Mucosa of descending colon (tissue), 3 donors: ENCODE measurements at regions not wholly inside any gene's neighbourhood (a gene's known extent, or its start where the extent isn't known, plus 50 kb on each side); places are given as distances from the start of the nearest gene placed in this dataset.

Experiments used
- ATAC-seq: fragments of 200-7000 bp; cut with Tn5 transposase; one replicate; pipeline ENCODE4 v1.9.1; 2020; ENCODE audit warnings: mild to moderate bottlenecking, moderate library complexity
- DNase-seq, 3 donors: peaks; one replicate each; pipeline ENCODE4 v3.0.0-alpha.2; 2020
- H3K36me3 ChIP-seq: fragments of 200-600 bp; one replicate; pipeline ENCODE4 v1.8.0; 2021; ENCODE audit warnings: low read depth, mild to moderate bottlenecking
- H3K4me1 ChIP-seq: fragments of 200-600 bp; one replicate; pipeline ENCODE4 v1.8.0; 2021; ENCODE audit warnings: low read depth, mild to moderate bottlenecking
- H3K4me3 ChIP-seq: fragments of 200-600 bp; one replicate; pipeline ENCODE4 v1.8.0; 2021; ENCODE audit warnings: mild to moderate bottlenecking
- H3K9me3 ChIP-seq: fragments of 200-600 bp; one replicate; pipeline ENCODE4 v1.8.0; 2021; ENCODE audit warnings: mild to moderate bottlenecking
- intact Hi-C, 2 donors: fragments of 100-400 bp; cut with DNase I in 1 of 2; cut with micrococcal nuclease in 1 of 2; formaldehyde crosslinking; loops; one replicate each; pipeline versions ENCODE4 v1.11.0 to v1.11.1; 2022; cut with DNase I, micrococcal nuclease
- TF ChIP-seq, protein P1 (sequence below): fragments of 200-600 bp; IDR thresholded peaks from one replicate; pipeline ENCODE4 v1.8.0; 2022; ENCODE audit warnings: antibody characterized with exemption, mild to moderate bottlenecking
- donor health status: DM: no; HTN: no; CAD: no; lungs with moderate emphysema.
- donor health status: DM: no; HTN: no; CAD: no.
- donor health status: DM: no; HTN: yes; CAD: no.

DNA sequence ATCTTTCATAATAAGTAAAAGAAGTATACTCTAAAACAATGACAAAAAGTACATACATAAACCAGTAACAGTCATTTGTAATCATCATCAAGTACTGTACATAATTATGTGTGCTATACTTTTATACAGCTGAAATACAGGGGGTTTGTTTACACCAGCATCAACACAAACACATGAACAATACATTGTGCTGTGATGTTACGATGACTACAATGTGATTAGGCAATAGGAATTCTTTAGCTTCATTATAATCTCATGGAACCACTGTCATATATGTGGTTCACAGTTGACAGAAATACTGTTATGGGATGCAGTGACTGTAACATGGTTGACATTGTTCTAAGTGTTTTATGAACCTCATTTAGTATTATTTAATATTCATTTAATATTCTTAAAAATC lies 914.4 kb upstream of the TENM4 start:
- no peaks in the 10 kb centered on the region for H3K9me3 ChIP-seq
- H3K4me3 ChIP-seq: no peak overlapping the region
- intact Hi-C loops: no loop called here
- no peaks in the 10 kb centered on the region for H3K4me1 ChIP-seq
- H3K36me3 ChIP-seq: no peaks in the 10 kb centered on the region
- TF ChIP-seq, protein P1, sequence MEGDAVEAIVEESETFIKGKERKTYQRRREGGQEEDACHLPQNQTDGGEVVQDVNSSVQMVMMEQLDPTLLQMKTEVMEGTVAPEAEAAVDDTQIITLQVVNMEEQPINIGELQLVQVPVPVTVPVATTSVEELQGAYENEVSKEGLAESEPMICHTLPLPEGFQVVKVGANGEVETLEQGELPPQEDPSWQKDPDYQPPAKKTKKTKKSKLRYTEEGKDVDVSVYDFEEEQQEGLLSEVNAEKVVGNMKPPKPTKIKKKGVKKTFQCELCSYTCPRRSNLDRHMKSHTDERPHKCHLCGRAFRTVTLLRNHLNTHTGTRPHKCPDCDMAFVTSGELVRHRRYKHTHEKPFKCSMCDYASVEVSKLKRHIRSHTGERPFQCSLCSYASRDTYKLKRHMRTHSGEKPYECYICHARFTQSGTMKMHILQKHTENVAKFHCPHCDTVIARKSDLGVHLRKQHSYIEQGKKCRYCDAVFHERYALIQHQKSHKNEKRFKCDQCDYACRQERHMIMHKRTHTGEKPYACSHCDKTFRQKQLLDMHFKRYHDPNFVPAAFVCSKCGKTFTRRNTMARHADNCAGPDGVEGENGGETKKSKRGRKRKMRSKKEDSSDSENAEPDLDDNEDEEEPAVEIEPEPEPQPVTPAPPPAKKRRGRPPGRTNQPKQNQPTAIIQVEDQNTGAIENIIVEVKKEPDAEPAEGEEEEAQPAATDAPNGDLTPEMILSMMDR: no peak
- ATAC-seq (no peak), DNase-seq (no peak)

DNA sequence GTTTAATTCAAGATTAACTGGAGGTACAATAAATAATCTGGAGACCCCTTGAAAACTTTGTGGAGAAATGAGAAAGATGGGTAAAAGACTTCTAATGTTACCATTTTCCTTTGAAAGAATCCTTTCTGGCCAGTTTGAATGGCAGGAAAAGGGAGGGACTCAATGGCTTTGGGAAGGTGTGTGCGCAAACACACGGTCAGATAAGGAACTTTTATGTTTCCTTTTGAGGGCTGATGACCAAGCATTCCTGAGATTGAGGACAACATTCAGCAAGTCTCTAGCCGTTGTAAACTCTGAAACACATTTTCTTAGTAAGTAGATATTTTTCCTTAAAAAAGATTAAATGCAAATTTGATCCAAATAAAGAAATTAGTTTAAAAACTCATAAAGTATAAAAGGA lies 909.7 kb upstream of the TENM4 start:
- TF ChIP-seq, protein P1: no peak
- ATAC-seq: peak; percentile 87
- Histone ChIP-seq H3K36me3 (no peaks in the 10 kb centered on the region), H3K4me3 (no peak overlapping the region), H3K4me1 (no peaks in the 10 kb centered on the region), H3K9me3 (no peaks in the 10 kb centered on the region)
- peak in 1 of 3 donors; percentile 14 for DNase-seq
- intact Hi-C loops: no loop called here

- Histone ChIP-seq H3K4me3 (no peak overlapping the region), H3K4me1 (no peaks in the 10 kb centered on the region), H3K36me3 (no peaks in the 10 kb centered on the region), H3K9me3 (no peaks in the 10 kb centered on the region)
- TF ChIP-seq, protein P1: no peak
- ATAC-seq: peak; percentile 94
- DNase-seq: peak in 1 of 3 donors; percentile 32
- intact Hi-C loops: no loop called here
These were observed 909.2 kb upstream of the TENM4 start for GRCh38 chr11:80349997-80350396.

DNA sequence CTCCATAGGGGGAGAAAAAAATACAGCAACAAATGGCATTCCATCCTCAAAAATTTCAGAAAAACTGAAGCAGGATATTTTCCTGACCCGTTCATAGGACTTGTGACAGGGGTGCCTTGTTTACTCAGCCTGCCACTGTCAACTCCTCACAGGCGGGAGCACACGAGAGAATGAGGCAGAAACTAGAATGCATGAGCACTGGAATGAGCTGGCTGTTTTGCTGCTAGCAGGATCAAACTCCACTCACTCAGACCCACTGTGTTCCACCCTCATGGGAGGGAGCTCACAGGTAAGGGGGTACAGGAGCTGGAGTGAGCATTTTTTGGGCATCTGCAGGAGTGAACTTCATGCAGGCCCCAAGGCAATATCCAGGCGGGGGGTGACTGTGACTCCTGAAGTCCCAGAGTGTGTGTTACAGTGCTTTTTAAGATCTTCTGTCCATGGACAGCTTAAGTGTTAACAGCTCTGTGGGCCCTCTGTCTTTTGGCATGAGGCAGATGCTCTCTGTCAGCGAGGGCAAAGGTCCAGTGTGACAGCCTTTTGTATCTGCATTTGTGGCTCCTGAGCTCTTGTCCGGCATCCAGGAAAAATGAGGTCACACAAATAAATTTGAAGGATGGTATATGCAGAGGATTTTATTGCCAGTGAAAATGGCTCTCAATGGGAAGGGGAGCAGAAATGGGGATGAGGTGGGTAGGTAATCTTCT lies 905.7 kb upstream of the TENM4 start:
- no peak for DNase-seq
- no peaks in the 10 kb centered on the region for H3K4me1 ChIP-seq
- ATAC-seq: peak; percentile 25
- intact Hi-C loops: no loop called here
- no peaks in the 10 kb centered on the region for H3K9me3 ChIP-seq
- TF ChIP-seq, protein P1: no peak
- H3K36me3 ChIP-seq: no peaks in the 10 kb centered on the region
- H3K4me3 ChIP-seq: no peak overlapping the region

GRCh38 chr11:80343436-80343835 lies 902.6 kb upstream of the TENM4 start:
- no peak for ATAC-seq
- Histone ChIP-seq H3K36me3 (no peaks in the 10 kb centered on the region), H3K4me1 (no peaks in the 10 kb centered on the region), H3K9me3 (no peaks in the 10 kb centered on the region), H3K4me3 (no peak overlapping the region)
- DNase-seq: no peak
- intact Hi-C loops: no loop called here
- TF ChIP-seq, protein P1: no peak

GRCh38 chr11:80338231-80338630 lies 897.4 kb upstream of the TENM4 start:
- Histone ChIP-seq H3K9me3 (no peaks in the 10 kb centered on the region), H3K4me1 (no peaks in the 10 kb centered on the region), H3K36me3 (no peaks in the 10 kb centered on the region), H3K4me3 (no peak overlapping the region)
- DNase-seq: no peak
- no peak for ATAC-seq
- TF ChIP-seq, protein P1: no peak
- intact Hi-C loops: no loop called here
